GM23248 (cell line): ENCODE measurements at regions not wholly inside any gene's neighbourhood (a gene's known extent, or its start where the extent isn't known, plus 50 kb on each side); places are given as distances from the start of the nearest gene placed in this dataset.

Source experiments
- DNase-seq: peaks from one replicate; pipeline ENCODE4 v3.0.0-alpha.2; 2015
- H2AFZ ChIP-seq: fragments of 200-600 bp; sonication (generic); 2 replicates; pipeline ENCODE4 v1.6.1; 2016; ENCODE audit warnings: antibody characterized with exemption
- H3F3A ChIP-seq: fragments of 200-600 bp; sonication (generic); 2 replicates; pipeline ENCODE4 v1.6.1; 2016; ENCODE audit warnings: mild to moderate bottlenecking, antibody characterized with exemption, mixed run types; ENCODE audit not compliant: insufficient read depth
- H3K27ac ChIP-seq: fragments of 200-600 bp; sonication (generic); 2 replicates; pipeline ENCODE4 v1.5.1; 2016; ENCODE audit warnings: mild to moderate bottlenecking
- H3K27me3 ChIP-seq: fragments of 200-600 bp; sonication (generic); replicated peaks from 2 replicates; pipeline ENCODE4 v1.6.1; 2016; ENCODE audit warnings: mild to moderate bottlenecking; ENCODE audit not compliant: insufficient read depth
- H3K36me3 ChIP-seq: fragments of 200-600 bp; sonication (generic); 2 replicates; pipeline ENCODE4 v1.6.1; 2016; ENCODE audit warnings: low read depth, mild to moderate bottlenecking
- H3K4me1 ChIP-seq: fragments of 200-600 bp; sonication (generic); 2 replicates; pipeline ENCODE4 v1.6.1; 2016; ENCODE audit warnings: mild to moderate bottlenecking; ENCODE audit not compliant: insufficient read depth
- H3K4me2 ChIP-seq: fragments of 200-600 bp; sonication (generic); one replicate; pipeline ENCODE4 v1.6.1; 2016; ENCODE audit warnings: mild to moderate bottlenecking; ENCODE audit not compliant: unreplicated experiment
- H3K4me3 ChIP-seq: fragments of 200-600 bp; sonication (generic); 2 replicates; pipeline ENCODE4 v1.5.1; 2016; ENCODE audit warnings: mild to moderate bottlenecking
- H3K79me2 ChIP-seq: fragments of 200-600 bp; sonication (generic); 2 replicates; pipeline ENCODE4 v1.6.1; 2016; ENCODE audit warnings: mild to moderate bottlenecking; ENCODE audit not compliant: insufficient read depth
- H3K9ac ChIP-seq: fragments of 200-600 bp; sonication (generic); 2 replicates; pipeline ENCODE4 v1.6.1; 2016; ENCODE audit warnings: mild to moderate bottlenecking
- H3K9me2 ChIP-seq: fragments of 200-600 bp; sonication (generic); 2 replicates; pipeline ENCODE4 v1.6.1; 2016; ENCODE audit warnings: mixed run types, mild to moderate bottlenecking, moderate library complexity; ENCODE audit not compliant: insufficient read depth
- H3K9me3 ChIP-seq: fragments of 200-600 bp; sonication (generic); one replicate; pipeline ENCODE4 v1.6.1; 2017; ENCODE audit warnings: low read depth
- H4K20me1 ChIP-seq: fragments of 200-600 bp; sonication (generic); 2 replicates; pipeline ENCODE4 v1.6.0; 2016; ENCODE audit not compliant: insufficient read depth
- EZH2 ChIP-seq: fragments of 200-600 bp; sonication (generic); IDR thresholded peaks from 2 replicates; pipeline ENCODE4 v1.6.1; 2018; ENCODE audit warnings: antibody characterized with exemption, mild to moderate bottlenecking; ENCODE audit not compliant: insufficient read depth, poor library complexity, severe bottlenecking
- EZH2phosphoT487 ChIP-seq: fragments of 200-600 bp; sonication (generic); IDR thresholded peaks from 2 replicates; pipeline ENCODE4 v1.6.1; 2018; ENCODE audit warnings: antibody characterized with exemption, moderate library complexity, mild to moderate bottlenecking, low read depth; ENCODE audit not compliant: insufficient read depth
- WGBS, 2 experiments: methylation state at CpG; one replicate each; pipeline ENCODE4 v1.1.6; 2015 to 2017; ENCODE audit warnings: low lambda C conversion rate in 2 of 2, low coverage in 1 of 2; ENCODE audit errors: missing lambda C conversion rate in 2 of 2; 5-methylcytosine and 5-hydroxymethylcytosine counted together
- in situ Hi-C: fragments of 300-500 bp; cut with MboI; formaldehyde crosslinking; loops from 2 replicates; pipeline ENCODE4 v1.15.0; 2020

DNA sequence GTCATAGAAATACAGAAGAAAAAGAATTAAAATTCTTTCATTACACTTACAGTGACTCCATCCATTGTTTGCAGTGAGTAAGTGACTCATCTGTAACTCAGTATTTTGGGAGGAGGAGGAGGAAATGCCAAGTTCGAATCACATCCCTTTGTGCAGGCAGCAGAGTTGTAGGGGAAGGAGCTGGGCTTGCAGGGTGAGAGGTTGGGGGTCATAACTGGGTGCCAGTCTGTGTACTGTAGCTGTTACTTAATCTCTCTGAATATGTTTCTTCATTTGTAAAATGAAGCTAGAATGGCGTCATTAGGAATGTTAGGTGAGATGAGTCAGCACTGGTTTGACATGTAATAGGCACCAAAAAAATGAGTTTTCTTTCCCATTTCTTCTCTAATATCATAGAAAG, 235.7 kb upstream of the ADAMTSL1 start:
- Histone ChIP-seq H2AFZ (no peak overlapping the region), H3K4me3 (peak overlapping the region; percentile 33), H3K79me2 (no peaks in the 10 kb centered on the region), H3K9me3 (no peaks in the 10 kb centered on the region), H3K4me1 (peaks cover 35% of the 10 kb centered on the region), H3F3A (peaks cover 35% of the 10 kb centered on the region), H3K4me2 (peak overlapping the region; percentile 70), H3K27me3 (no peaks in the 10 kb centered on the region), H4K20me1 (0 out of 2 replicates have a peak, but pooled peaks cover 6% of the 10 kb centered on the region), H3K27ac (peak overlapping the region; percentile 81), H3K36me3 (no peaks in the 10 kb centered on the region), H3K9me2 (no peaks in the 10 kb centered on the region), H3K9ac (peak overlapping the region; percentile 46)
- DNase-seq = peak; percentile 86
- in situ Hi-C loops = no loop called here
- WGBS, 2 experiments = 0% methylated on average over 2 of the region's 2 CpGs
- no peak for TF ChIP-seq EZH2phosphoT487
- TF ChIP-seq EZH2 = no peak

GRCh38 chr9:18238752-18239447, 235.1 kb upstream of the ADAMTSL1 start:
- Histone ChIP-seq H2AFZ (no peak overlapping the region), H3K27me3 (no peaks in the 10 kb centered on the region), H3K4me1 (peaks cover 35% of the 10 kb centered on the region), H3K36me3 (no peaks in the 10 kb centered on the region), H3K27ac (peak overlapping the region; percentile 81), H3K9me2 (no peaks in the 10 kb centered on the region), H3K79me2 (no peaks in the 10 kb centered on the region), H4K20me1 (0 out of 2 replicates have a peak, but pooled peaks cover 6% of the 10 kb centered on the region), H3F3A (peaks cover 35% of the 10 kb centered on the region), H3K4me2 (peak overlapping the region; percentile 70), H3K4me3 (peak overlapping the region; percentile 33), H3K9ac (peak overlapping the region; percentile 46), H3K9me3 (no peaks in the 10 kb centered on the region)
- peak; percentile 87 for TF ChIP-seq EZH2phosphoT487
- TF ChIP-seq EZH2 = no peak
- in situ Hi-C loops = no loop called here
- peak; percentile 78 for DNase-seq
- 3 to 6% methylated on average over 1 of the region's 1 CpG for WGBS, 2 experiments

GRCh38 chr9:18240213-18240612, 233.7 kb upstream of the ADAMTSL1 start:
- in situ Hi-C loops = no loop called here
- no peaks in the 10 kb centered on the region for H3K36me3 ChIP-seq
- H3K9me2 ChIP-seq = no peaks in the 10 kb centered on the region
- H3K4me3 ChIP-seq = no peak overlapping the region
- no peak overlapping the region for H3K9ac ChIP-seq
- H3K9me3 ChIP-seq = no peaks in the 10 kb centered on the region
- H3K79me2 ChIP-seq = no peaks in the 10 kb centered on the region
- H3K4me1 ChIP-seq = peaks cover 35% of the 10 kb centered on the region
- H3K27me3 ChIP-seq = no peaks in the 10 kb centered on the region
- no peak overlapping the region for H3K4me2 ChIP-seq
- no peak overlapping the region for H2AFZ ChIP-seq
- peaks cover 35% of the 10 kb centered on the region for H3F3A ChIP-seq
- DNase-seq = no peak
- 0 out of 2 replicates have a peak, but pooled peaks cover 6% of the 10 kb centered on the region for H4K20me1 ChIP-seq
- no peak overlapping the region for H3K27ac ChIP-seq
- TF ChIP-seq EZH2phosphoT487 (no peak), EZH2 (no peak)
- 49 to 50% methylated on average over 2 of the region's 2 CpGs for WGBS, 2 experiments

DNA sequence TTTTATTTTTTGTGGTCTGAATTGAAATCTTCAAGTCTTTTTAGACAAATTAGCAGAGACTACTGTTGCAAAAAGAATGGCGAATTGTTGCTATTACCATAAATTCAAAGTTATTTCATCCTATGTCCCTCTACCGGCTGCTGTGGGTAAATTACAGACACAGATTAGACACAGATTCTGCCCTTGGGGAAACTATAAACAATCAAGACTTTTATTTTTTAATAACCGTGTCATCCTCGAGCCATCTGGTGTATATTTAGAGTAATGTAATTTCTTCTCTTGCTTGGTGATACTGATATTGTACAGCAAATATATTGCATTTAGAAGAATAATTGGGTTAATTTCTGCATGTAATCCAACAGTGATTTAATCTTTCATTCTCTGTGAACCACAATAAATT, 228.0 kb upstream of the ADAMTSL1 start:
- no peaks in the 10 kb centered on the region for H3K9me2 ChIP-seq
- H2AFZ ChIP-seq = no peak overlapping the region
- no peak for TF ChIP-seq EZH2
- no peak for TF ChIP-seq EZH2phosphoT487
- H4K20me1 ChIP-seq = no peaks in the 10 kb centered on the region
- no peaks in the 10 kb centered on the region for H3K36me3 ChIP-seq
- 0 out of 2 replicates have a peak, but pooled peaks cover 4% of the 10 kb centered on the region for H3K4me1 ChIP-seq
- no peaks in the 10 kb centered on the region for H3F3A ChIP-seq
- 34 to 36% methylated on average over 4 of the region's 4 CpGs for WGBS, 2 experiments
- no peak overlapping the region for H3K4me2 ChIP-seq
- in situ Hi-C loops = no loop called here
- H3K4me3 ChIP-seq = no peak overlapping the region
- DNase-seq = peak; percentile 53
- H3K27me3 ChIP-seq = no peaks in the 10 kb centered on the region
- H3K9me3 ChIP-seq = no peaks in the 10 kb centered on the region
- no peak overlapping the region for H3K9ac ChIP-seq
- no peaks in the 10 kb centered on the region for H3K79me2 ChIP-seq
- H3K27ac ChIP-seq = no peak overlapping the region
